A673 (cell line): ENCODE measurements at regions not wholly inside any gene's neighbourhood (a gene's known extent, or its start where the extent isn't known, plus 50 kb on each side); places are given as distances from the start of the nearest gene placed in this dataset.

Experiments used
- EZH2 ChIP-seq: fragments of 200-600 bp; sonication (generic); IDR thresholded peaks from 2 replicates; pipeline ENCODE4 v1.6.1; 2017; ENCODE audit warnings: borderline replicate concordance, low read depth, mild to moderate bottlenecking, mixed read lengths, antibody characterized with exemption, low read length; ENCODE audit not compliant: poor library complexity, severe bottlenecking
- TF ChIP-seq, protein P1 (sequence below): fragments of 300-800, 200-600 bp; sonication (generic); conservative IDR thresholded peaks from 2 replicates; pipeline ENCODE4 v1.5.1; 2017; ENCODE audit warnings: low read depth, mild to moderate bottlenecking, antibody characterized with exemption, low read length, moderate library complexity, mixed read lengths

- TF ChIP-seq, protein P1, sequence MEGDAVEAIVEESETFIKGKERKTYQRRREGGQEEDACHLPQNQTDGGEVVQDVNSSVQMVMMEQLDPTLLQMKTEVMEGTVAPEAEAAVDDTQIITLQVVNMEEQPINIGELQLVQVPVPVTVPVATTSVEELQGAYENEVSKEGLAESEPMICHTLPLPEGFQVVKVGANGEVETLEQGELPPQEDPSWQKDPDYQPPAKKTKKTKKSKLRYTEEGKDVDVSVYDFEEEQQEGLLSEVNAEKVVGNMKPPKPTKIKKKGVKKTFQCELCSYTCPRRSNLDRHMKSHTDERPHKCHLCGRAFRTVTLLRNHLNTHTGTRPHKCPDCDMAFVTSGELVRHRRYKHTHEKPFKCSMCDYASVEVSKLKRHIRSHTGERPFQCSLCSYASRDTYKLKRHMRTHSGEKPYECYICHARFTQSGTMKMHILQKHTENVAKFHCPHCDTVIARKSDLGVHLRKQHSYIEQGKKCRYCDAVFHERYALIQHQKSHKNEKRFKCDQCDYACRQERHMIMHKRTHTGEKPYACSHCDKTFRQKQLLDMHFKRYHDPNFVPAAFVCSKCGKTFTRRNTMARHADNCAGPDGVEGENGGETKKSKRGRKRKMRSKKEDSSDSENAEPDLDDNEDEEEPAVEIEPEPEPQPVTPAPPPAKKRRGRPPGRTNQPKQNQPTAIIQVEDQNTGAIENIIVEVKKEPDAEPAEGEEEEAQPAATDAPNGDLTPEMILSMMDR: no peak
- no peak for TF ChIP-seq EZH2
Observed at GRCh38 chr18:75871596-75871995, 444.1 kb upstream of the SMIM21 start.
